ENCODE measurements at regions not wholly inside any gene's neighbourhood (a gene's known extent, or its start where the extent isn't known, plus 50 kb on each side); places are given as distances from the start of the nearest gene placed in this dataset.

GRCh38 chr1:199283794-199284193 lies 645.0 kb downstream of the PTPRC start:
- DNase-seq (ENCODE audit: low read depth): no peak

GRCh38 chr1:199287206-199287605 lies 648.4 kb downstream of the PTPRC start:
- no peak for DNase-seq (ENCODE audit: low read depth)

GRCh38 chr1:199287647-199288046 lies 648.8 kb downstream of the PTPRC start:
- no peak for DNase-seq (ENCODE audit: low read depth)

- DNase-seq (ENCODE audit: low read depth): no peak
These were observed 651.3 kb downstream of the PTPRC start for GRCh38 chr1:199290186-199290585.

GRCh38 chr1:199291022-199291740 lies 652.3 kb downstream of the PTPRC start:
- no peak for DNase-seq (ENCODE audit: low read depth)

- no peak for DNase-seq (ENCODE audit: low read depth)
These were observed 654.1 kb downstream of the PTPRC start for GRCh38 chr1:199292896-199293295.

GRCh38 chr1:199295107-199295506 lies 656.3 kb downstream of the PTPRC start:
- no peak for DNase-seq (ENCODE audit: low read depth)

GRCh38 chr1:199297174-199297573 lies 658.3 kb downstream of the PTPRC start:
- DNase-seq (ENCODE audit: low read depth): no peak

- DNase-seq (ENCODE audit: low read depth): no peak
These were observed 659.0 kb downstream of the PTPRC start for GRCh38 chr1:199297887-199298286.

GRCh38 chr1:199298825-199299224 lies 660.0 kb downstream of the PTPRC start:
- DNase-seq (ENCODE audit: low read depth): no peak

GRCh38 chr1:199301472-199302217 lies 662.8 kb downstream of the PTPRC start:
- DNase-seq (ENCODE audit: low read depth): no peak

- no peak for DNase-seq (ENCODE audit: low read depth)
These were observed 663.7 kb downstream of the PTPRC start for GRCh38 chr1:199302554-199302953.

- no peak for DNase-seq (ENCODE audit: low read depth)
These were observed 664.2 kb downstream of the PTPRC start for GRCh38 chr1:199303035-199303434.

- no peak for DNase-seq (ENCODE audit: low read depth)
These were observed 666.2 kb downstream of the PTPRC start for GRCh38 chr1:199305053-199305452.

GRCh38 chr1:199307496-199308264 lies 668.8 kb downstream of the PTPRC start:
- no peak for DNase-seq (ENCODE audit: low read depth)

GRCh38 chr1:199308349-199308846 lies 669.6 kb downstream of the PTPRC start:
- DNase-seq (ENCODE audit: low read depth): no peak

- DNase-seq (ENCODE audit: low read depth): no peak
These were observed 671.9 kb downstream of the PTPRC start for GRCh38 chr1:199310708-199311107.

- DNase-seq (ENCODE audit: low read depth): no peak
These were observed 672.8 kb downstream of the PTPRC start for GRCh38 chr1:199311478-199312262.

- no peak for DNase-seq (ENCODE audit: low read depth)
These were observed 673.8 kb downstream of the PTPRC start for GRCh38 chr1:199312626-199313025.

- no peak for DNase-seq (ENCODE audit: low read depth)
These were observed 674.6 kb downstream of the PTPRC start for GRCh38 chr1:199313444-199313843.

- DNase-seq (ENCODE audit: low read depth): no peak
These were observed 680.5 kb downstream of the PTPRC start for GRCh38 chr1:199319341-199319740.

- no peak for DNase-seq (ENCODE audit: low read depth)
These were observed 683.4 kb downstream of the PTPRC start for GRCh38 chr1:199322278-199322677.

Measured in activated T-cell treated with anti-CD3 and anti-CD28 coated beads for 48 hours (primary cell).